OCI-LY3 (cell line): ENCODE measurements at regions not wholly inside any gene's neighbourhood (a gene's known extent, or its start where the extent isn't known, plus 50 kb on each side); places are given as distances from the start of the nearest gene placed in this dataset.

Experiments used
- H2AFZ ChIP-seq: fragments of 200-600, 300-600 bp; shearing (Covaris generic); 2 replicates; pipeline ENCODE4 v1.6.0; 2014; ENCODE audit warnings: antibody characterized with exemption, low read depth, low read length
- H3K27ac ChIP-seq: fragments of 200-600, 300-600 bp; sonication (generic); 2 replicates; pipeline ENCODE4 v1.5.1; 2014; ENCODE audit warnings: mild to moderate bottlenecking, low read length, moderate library complexity, mixed read lengths
- H3K27me3 ChIP-seq: fragments of 200-600, 300-600 bp; sonication (generic); 2 replicates; pipeline ENCODE4 v1.6.1; 2014; ENCODE audit warnings: low read depth, low read length, mixed read lengths
- H3K36me3 ChIP-seq: fragments of 200-600, 300-600 bp; sonication (generic); replicated peaks from 2 replicates; pipeline ENCODE3; 2014; ENCODE audit warnings: low read depth, low read length, mixed read lengths
- H3K4me1 ChIP-seq: fragments of 300-600, 200-600 bp; sonication (generic); 2 replicates; pipeline ENCODE4 v1.6.1; 2014; ENCODE audit warnings: low read length, mixed read lengths
- H3K4me2 ChIP-seq: fragments of 200-600, 300-600 bp; sonication (generic); 2 replicates; pipeline ENCODE4 v1.6.1; 2014; ENCODE audit warnings: low read length, mixed read lengths
- H3K4me3 ChIP-seq: fragments of 300-600, 200-600 bp; sonication (generic); 2 replicates; pipeline ENCODE4 v1.5.1; 2014; ENCODE audit warnings: antibody characterized with exemption, mild to moderate bottlenecking, low read length, moderate library complexity
- H3K79me2 ChIP-seq: fragments of 300-600, 200-600 bp; shearing (Covaris generic); 2 replicates; pipeline ENCODE4 v1.6.1; 2014; ENCODE audit warnings: mild to moderate bottlenecking, low read length, mixed read lengths
- H3K9ac ChIP-seq: fragments of 300-600, 200-600 bp; shearing (Covaris generic); 2 replicates; pipeline ENCODE4 v1.6.0; 2014; ENCODE audit warnings: mild to moderate bottlenecking, low read length, moderate library complexity
- H3K9me3 ChIP-seq: fragments of 200-600, 300-600 bp; shearing (Covaris generic); 2 replicates; pipeline ENCODE4 v1.6.1; 2014; ENCODE audit warnings: low read length, mixed read lengths; ENCODE audit not compliant: insufficient read depth
- H4K20me1 ChIP-seq: fragments of 200-600, 300-600 bp; sonication (generic); 2 replicates; pipeline ENCODE4 v1.6.1; 2016; ENCODE audit warnings: low read length, mixed read lengths; ENCODE audit not compliant: insufficient read depth
- CTCF ChIP-seq: fragments of 200-600, 300-600 bp; sonication (generic); IDR thresholded peaks from 2 replicates; pipeline ENCODE4 v1.5.1; 2014; ENCODE audit warnings: antibody characterized with exemption, low read length, low read depth
- EZH2phosphoT487 ChIP-seq: fragments of 200-600 bp; shearing (Covaris generic); IDR thresholded peaks from 2 replicates; pipeline ENCODE4 v1.6.1; 2018; ENCODE audit warnings: antibody characterized with exemption, mixed run types, low read depth

GRCh38 chr11:82321206-82321605 is 412.5 kb downstream of the FAM181B start:
- H2AFZ ChIP-seq, result no peak overlapping the region
- no peak overlapping the region for H3K4me2 ChIP-seq
- no peaks in the 10 kb centered on the region for H3K79me2 ChIP-seq
- TF ChIP-seq CTCF (no peak), EZH2phosphoT487 (no peak)
- no peaks in the 10 kb centered on the region for H3K9me3 ChIP-seq
- no peaks in the 10 kb centered on the region for H4K20me1 ChIP-seq
- no peak overlapping the region for H3K4me3 ChIP-seq
- H3K27ac ChIP-seq, result no peak overlapping the region
- H3K4me1 ChIP-seq, result no peaks in the 10 kb centered on the region
- no peak overlapping the region for H3K9ac ChIP-seq
- H3K36me3 ChIP-seq, result no peaks in the 10 kb centered on the region
- H3K27me3 ChIP-seq, result no peaks in the 10 kb centered on the region

DNA sequence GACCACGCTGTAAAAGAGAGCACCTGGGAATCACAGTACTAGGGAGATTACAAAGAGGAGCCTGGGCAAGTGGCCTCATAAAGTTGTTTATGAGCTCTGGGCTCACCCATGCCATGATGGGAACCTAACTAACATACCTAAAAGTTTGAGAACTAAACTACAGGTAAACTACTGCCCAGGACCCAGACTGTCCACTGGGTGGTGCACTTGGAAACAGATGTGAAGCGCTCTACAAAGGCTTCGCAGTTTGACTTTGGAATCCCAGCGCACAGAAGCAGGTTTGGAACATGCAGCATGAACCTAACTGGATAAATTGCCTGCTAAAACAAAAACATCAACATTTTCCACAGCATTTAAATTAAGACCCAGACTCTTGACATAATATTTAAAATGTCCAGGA is 418.6 kb downstream of the FAM181B start:
- H3K4me2 ChIP-seq, result no peak overlapping the region
- TF ChIP-seq CTCF (peak; percentile 55), EZH2phosphoT487 (no peak)
- H3K9ac ChIP-seq, result no peak overlapping the region
- no peak overlapping the region for H3K27ac ChIP-seq
- no peaks in the 10 kb centered on the region for H3K4me1 ChIP-seq
- H3K9me3 ChIP-seq, result no peaks in the 10 kb centered on the region
- no peaks in the 10 kb centered on the region for H3K79me2 ChIP-seq
- no peaks in the 10 kb centered on the region for H3K27me3 ChIP-seq
- no peak overlapping the region for H2AFZ ChIP-seq
- no peaks in the 10 kb centered on the region for H4K20me1 ChIP-seq
- no peak overlapping the region for H3K4me3 ChIP-seq
- no peaks in the 10 kb centered on the region for H3K36me3 ChIP-seq

GRCh38 chr11:82308979-82309378 is 424.7 kb downstream of the FAM181B start:
- H3K9me3 ChIP-seq, result no peaks in the 10 kb centered on the region
- H4K20me1 ChIP-seq, result no peaks in the 10 kb centered on the region
- no peaks in the 10 kb centered on the region for H3K36me3 ChIP-seq
- no peaks in the 10 kb centered on the region for H3K79me2 ChIP-seq
- H3K27me3 ChIP-seq, result no peaks in the 10 kb centered on the region
- no peak for TF ChIP-seq EZH2phosphoT487
- TF ChIP-seq CTCF, result no peak
- peaks cover 9% of the 10 kb centered on the region for H3K4me1 ChIP-seq
- H3K27ac ChIP-seq, result no peak overlapping the region
- H3K9ac ChIP-seq, result no peak overlapping the region
- no peak overlapping the region for H2AFZ ChIP-seq
- no peak overlapping the region for H3K4me2 ChIP-seq
- no peak overlapping the region for H3K4me3 ChIP-seq

- H3K9ac ChIP-seq, result no peak overlapping the region
- no peaks in the 10 kb centered on the region for H4K20me1 ChIP-seq
- H3K4me3 ChIP-seq, result no peak overlapping the region
- no peak overlapping the region for H3K27ac ChIP-seq
- 0 out of 2 replicates have a peak overlapping the region, but pooled peaks have one; percentile 3 for H2AFZ ChIP-seq
- TF ChIP-seq CTCF, result no peak
- TF ChIP-seq EZH2phosphoT487, result no peak
- H3K36me3 ChIP-seq, result no peaks in the 10 kb centered on the region
- peaks cover 9% of the 10 kb centered on the region for H3K4me1 ChIP-seq
- H3K27me3 ChIP-seq, result no peaks in the 10 kb centered on the region
- H3K9me3 ChIP-seq, result no peaks in the 10 kb centered on the region
- peak overlapping the region; percentile 45 for H3K4me2 ChIP-seq
- H3K79me2 ChIP-seq, result no peaks in the 10 kb centered on the region
Measured at GRCh38 chr11:82305123-82305522, 428.5 kb downstream of the FAM181B start.
